ENCODE measurements at regions not wholly inside any gene's neighbourhood (a gene's known extent, or its start where the extent isn't known, plus 50 kb on each side); places are given as distances from the start of the nearest gene placed in this dataset.
"Not testable (repeated sequence)": the region's sequence is repeated elsewhere in the genome, so short reads cannot be mapped to it uniquely, and the experiment has no call there.

DNA sequence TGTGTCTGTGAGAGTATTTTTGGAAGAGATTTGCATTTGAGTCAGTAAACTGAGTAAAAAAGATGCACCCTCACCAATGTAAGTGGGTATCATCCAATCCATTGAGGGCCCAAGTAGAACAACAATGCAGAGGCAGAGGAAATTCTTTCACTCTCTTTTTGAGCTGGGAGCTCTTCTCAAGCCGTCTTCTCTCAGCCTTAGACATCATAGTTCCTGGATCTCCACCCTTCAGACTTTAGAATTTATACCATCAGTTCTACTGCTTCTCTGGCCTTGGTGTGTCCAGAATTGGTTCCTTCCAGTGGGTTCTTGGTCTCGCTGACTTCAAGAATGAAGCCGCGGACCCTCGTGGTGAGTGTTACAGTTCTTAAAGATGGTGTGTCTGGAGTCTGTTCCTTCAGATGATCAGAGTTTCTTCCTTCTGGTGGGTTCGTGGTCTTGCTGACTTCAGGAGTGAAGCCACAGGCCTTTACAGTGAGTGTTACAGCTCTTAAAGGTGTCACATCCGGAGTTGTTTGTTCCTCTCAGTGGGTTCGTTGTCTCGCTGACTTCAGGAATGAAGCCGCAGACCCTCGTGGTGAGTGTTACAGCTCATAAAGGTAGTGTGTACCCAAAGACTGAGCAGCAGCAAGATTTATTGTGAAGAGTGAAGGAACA, 187.5 kb upstream of the KCNMB2 start:
- not testable (repeated sequence) for DNase-seq (ENCODE audit: low spot score)

GRCh38 chr3:178349218-178349596, 187.0 kb upstream of the KCNMB2 start:
- not testable (repeated sequence) for DNase-seq (ENCODE audit: low spot score)

DNA sequence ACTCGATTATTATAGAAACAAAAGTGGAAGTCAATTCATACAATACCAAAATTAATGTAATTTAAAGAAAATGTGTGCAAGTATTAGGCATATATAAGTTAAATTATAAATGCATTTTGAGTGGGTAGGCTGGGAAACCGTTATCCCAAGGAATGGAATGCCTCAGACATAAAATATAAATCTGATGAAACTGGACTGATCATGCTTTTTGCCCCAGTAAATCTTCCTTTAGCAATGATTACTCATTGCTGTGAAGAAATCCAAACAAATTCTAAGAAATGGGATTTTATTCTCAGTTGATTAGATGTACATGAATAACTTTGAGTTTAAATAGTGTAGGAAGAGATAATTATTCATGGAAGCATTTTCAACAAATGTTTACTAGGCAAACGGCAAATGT, 185.5 kb upstream of the KCNMB2 start:
- no peak for DNase-seq (ENCODE audit: low spot score)

DNA sequence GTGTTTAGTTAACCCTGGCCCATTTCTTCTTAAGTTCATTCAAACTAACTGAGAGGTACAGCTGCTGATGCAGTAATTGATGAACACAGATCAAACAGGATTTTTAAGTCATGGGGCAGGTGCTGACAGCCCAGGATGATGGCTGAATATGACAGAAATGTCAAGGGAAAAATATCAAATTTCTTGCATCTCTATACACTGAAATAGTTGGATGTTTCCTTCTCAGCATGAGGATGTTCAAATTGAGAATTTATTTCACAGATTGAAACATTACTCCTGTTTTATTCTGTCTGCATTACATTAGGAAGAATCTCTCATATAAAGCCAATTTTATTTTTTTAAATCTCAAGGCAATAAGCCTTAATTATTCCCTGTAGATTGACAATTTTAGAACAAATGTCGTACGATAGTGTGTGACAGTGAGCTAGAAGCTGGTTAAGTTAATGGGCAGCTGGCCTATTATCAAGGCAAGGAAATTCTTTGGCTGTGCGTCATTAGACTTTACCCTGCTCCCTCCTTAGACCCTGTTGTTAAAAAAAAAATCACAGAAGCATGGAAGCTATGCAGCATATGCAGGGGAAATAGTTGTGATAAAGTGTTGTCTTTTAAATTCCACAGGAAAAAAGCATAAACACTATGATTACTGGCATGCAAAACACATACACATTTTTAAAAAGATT, 183.8 kb upstream of the KCNMB2 start:
- DNase-seq (ENCODE audit: low spot score): peak; percentile 72

DNA sequence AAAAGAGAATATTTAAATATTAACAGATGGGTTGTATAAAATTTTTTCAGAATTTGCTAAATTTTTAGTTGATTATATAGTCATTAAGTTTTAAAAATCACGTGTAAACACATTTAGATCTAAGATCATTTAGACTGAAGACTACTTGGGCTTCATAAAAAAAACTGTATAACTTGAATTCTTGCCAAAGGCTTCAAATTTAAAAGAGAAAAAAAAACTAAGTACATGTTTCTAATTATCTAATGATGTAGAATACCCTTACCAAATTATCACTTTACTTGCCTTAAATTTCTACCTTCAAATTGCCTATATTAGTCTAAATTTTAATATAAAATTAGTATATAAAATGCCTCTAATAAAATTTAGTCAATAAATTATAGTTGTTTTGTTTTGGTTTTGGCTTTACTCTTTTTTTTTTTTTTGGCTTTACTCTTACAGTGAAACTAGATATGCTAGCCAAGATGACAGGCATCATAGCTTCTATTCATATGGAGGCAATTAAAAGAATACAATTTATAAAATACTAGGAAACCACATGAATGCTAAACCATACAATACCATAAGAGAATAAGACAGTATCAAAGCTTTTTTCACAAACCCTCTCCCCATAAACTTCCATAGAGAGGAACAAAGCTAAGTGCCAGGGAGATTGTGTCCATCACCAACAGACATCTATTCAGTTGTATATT, 183.1 kb upstream of the KCNMB2 start:
- no peak for DNase-seq (ENCODE audit: low spot score)

DNA sequence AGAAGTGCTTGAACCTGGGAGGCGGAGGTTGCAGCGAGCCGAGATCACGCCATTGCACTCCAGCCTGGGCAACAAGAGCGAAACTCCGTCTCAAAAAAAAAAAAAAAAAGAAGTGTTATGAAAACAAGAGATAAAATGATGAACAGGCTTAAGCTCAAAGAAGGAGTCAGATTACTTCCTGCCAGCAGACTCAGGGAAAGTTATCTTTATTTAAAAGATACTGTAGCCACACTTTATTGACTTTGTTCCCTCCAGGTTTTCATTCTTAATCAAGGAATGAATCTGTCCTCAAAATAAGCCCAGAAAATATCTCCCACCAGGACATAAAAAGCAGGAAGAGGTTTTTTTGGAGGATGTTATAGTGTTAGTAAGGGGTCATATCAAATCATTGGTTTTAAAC, 176.5 kb upstream of the KCNMB2 start:
- DNase-seq (ENCODE audit: low spot score): no peak

- not testable (repeated sequence) for DNase-seq (ENCODE audit: low spot score)
These were observed 173.2 kb upstream of the KCNMB2 start for GRCh38 chr3:178363048-178363447.

DNA sequence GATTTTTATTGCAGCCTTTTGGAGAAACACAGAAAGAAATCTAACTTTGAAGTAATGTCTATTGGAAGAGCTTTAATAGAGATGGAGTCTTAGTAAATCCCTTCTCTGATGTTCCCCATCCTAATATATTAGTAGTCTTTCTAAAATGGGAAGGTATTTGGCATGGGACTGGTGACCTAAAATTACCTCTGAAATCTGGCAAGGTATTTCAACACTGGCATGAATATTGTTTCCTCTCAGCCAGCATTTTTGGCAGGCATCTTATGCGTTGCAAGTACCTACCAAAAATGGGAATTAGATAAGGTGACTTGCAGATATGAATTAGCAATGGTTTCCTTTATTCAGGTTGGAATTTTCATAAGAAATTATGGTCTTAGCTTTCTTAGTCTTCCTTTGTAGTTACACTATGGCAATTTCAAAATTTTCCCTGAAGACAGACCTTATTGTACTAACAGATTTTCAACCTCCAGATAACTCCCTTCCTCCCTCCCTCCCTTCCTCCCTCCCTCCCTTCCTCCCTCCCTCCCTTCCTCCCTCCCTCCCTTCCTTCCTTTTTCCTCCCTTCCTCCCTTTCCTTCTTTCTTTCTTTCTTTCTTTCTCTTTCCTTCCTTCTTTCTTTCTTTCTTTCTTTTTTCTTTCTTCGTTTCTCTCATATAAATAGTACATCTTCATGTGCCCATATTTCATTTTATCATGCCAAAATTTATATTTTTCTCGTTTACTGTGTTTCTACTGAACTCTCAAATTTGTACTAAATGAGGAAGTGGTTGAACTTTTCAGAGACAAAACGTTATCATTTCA, 168.2 kb upstream of the KCNMB2 start:
- DNase-seq (ENCODE audit: low spot score): no peak

DNA sequence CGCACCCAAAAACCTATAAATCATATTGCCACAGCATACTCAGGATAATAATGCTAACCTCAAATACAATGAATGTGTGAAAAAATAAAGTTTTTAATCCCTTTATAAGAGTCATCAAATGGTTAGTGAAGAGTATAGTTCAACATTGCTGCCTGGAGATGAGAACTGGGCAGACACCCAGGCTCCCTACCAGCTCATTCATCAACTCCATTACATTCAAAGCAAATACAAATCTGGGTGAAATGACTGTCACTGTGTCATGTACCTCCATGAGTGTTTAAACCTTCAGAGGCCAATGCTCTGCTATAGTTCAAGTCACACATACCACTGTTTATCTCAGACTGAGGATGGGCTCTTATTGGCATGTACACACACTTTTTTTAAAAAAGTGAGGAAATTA, 167.2 kb upstream of the KCNMB2 start:
- no peak for DNase-seq (ENCODE audit: low spot score)

GRCh38 chr3:178369811-178370210, 166.4 kb upstream of the KCNMB2 start:
- no peak for DNase-seq (ENCODE audit: low spot score)

- no peak for DNase-seq (ENCODE audit: low spot score)
These were observed 165.8 kb upstream of the KCNMB2 start for GRCh38 chr3:178370387-178370786.

GRCh38 chr3:178381555-178381954, 154.7 kb upstream of the KCNMB2 start:
- no peak for DNase-seq (ENCODE audit: low spot score)

DNA sequence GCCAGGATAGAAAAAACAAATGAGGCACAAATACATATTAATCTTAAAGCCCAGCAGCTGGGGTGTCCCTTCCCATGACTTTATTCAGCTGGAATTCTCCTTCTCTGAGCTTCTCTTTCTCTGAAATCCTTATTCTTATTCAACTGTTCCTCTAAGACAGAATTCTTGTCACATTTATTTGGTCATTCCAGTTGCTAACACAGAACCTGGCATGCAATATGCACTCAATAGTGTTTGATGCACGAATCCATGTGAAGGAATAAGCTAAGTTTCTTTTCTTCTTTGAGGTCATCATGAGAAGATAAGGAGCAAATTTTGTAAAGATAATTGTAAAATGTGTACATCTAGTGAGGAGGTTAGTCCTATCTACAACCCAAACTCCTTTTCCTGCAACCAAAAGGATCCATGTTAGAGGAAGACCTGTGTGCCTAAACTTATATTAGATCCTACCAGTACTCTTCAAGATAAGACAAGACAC, 154.2 kb upstream of the KCNMB2 start:
- DNase-seq (ENCODE audit: low spot score): no peak

DNA sequence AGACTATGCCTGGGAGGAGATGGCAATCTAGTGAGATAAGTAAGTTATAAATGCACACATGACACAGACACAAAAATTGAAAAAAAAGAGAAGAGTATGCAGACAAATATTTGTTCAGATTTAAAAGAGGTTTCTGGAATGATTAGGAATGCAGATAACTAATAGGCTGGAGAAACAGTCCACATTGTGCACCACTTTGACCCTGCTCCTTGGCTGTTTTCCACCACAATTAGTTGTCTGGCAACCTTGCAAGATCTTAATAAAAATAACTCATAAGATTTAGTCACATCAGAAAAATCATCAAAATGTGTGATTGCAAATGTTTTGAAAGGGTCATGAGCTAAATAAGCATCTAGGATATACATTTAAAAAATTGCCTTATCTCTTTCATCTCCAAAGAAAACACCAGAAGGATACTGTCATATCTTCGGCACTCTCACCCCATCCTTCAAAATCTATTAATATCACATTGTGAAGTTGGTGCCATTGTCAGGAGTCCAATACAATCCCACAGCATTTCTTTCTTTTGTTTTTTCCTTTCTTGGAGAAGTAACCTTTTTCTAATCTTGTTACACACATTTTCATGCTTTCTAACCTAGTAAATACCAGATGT, 153.7 kb upstream of the KCNMB2 start:
- no peak for DNase-seq (ENCODE audit: low spot score)

DNA sequence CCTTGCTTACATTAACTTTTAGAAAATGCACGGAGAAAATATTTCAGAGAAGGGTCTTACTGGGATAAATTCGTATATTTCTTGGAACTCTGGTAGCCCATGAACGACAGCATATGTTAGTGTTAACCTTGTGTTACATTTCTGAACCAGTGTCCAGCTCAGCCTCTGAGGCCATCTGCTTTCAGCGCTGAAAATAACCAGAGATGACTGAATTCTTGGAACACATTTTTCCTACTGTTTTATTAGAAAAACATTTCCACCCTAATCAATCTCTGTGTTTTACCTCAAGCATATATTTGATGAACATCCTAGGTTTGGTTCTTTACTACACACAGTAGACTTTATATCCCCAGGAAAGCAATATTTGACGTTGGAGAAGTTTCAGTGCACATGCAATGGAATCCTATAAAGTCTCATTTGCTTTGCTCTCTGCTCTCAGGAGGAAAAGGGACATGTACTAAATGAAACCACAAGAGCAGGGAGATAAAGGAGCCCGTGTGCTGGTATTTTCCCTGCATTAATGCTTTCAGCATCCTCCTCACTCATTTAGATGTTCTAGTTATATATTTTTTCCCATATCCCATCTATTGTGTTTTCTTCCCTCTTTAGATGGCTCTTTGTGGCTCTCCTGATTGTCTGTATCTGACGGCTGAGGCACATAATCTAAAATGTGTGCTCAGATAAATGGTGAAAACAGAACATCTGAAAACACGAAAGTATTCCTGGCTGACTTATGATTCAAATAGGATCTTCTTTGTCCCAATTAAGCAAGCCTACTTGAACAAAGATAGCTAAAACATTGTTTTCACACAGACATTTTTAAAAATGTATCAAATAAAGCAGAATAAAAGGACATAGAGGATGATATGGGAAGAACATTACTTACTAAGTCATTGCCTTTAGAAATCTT, 151.7 kb upstream of the KCNMB2 start:
- no peak for DNase-seq (ENCODE audit: low spot score)

GRCh38 chr3:178385280-178385952, 150.8 kb upstream of the KCNMB2 start:
- peak; percentile 24 for DNase-seq (ENCODE audit: low spot score)

DNA sequence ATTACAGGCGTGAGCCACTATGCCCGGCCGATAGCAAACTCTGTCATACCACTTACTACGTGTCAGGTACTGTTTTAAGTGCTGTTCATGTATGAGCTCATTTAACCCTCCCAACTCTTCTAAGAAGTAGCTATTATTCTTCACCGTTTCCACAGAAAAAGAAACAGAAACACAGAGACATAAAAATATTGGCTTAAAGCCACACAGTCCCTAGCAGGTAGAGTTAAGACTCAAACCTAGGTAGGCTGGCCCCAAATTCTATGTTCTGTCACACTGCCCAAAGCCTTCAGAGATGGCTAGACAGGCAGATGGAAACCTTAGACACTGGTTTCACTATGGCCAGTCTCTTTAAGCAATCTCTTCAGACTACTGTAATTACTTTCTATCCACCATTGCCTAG, 149.8 kb upstream of the KCNMB2 start:
- DNase-seq (ENCODE audit: low spot score): no peak

DNA sequence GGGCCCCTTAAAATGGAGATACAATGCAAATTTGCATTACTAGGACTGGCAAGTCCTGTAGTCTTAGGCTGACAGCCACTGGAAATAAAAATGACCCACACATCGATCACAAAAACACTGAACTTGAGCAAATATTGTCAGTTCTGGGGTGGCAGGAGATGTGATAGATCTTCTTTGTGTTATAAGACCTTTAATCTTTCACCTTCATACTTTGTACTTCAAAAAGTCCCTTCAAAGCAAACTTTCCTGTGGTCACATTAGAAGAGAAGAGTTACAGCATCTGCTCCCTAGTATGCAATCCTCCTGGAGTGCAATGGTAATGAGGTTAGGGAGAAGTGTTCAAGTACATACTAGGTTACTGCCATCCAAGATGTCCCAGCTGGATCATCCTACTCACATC, 149.4 kb upstream of the KCNMB2 start:
- DNase-seq (ENCODE audit: low spot score): no peak

DNA sequence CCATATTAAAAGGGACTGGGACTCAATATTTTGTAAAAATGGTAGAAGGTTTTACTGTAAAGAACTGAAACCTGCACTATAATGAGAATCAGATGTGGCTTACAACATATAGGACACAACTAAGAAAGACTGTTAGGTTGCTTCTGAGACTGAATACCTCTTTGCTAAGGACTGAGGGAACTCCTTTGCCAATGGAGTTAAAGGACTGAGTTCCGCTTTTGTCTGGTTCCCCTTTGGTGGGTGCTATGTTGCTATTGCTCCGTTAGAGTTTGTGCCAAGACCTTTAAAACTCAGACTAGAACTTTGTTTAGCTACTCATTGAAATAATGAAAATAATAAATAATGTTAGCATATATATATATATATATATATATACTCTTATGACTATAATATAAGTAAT, 147.8 kb upstream of the KCNMB2 start:
- DNase-seq (ENCODE audit: low spot score): no peak

GRCh38 chr3:178389258-178389657, 147.0 kb upstream of the KCNMB2 start:
- DNase-seq (ENCODE audit: low spot score): no peak

All from LoVo (cell line).